Upper lobe of left lung (tissue), 4 donors: ENCODE measurements at regions not wholly inside any gene's neighbourhood (a gene's known extent, or its start where the extent isn't known, plus 50 kb on each side); places are given as distances from the start of the nearest gene placed in this dataset.

ENCODE experiments used
- EP300 ChIP-seq, 4 donors: sonication (generic); formaldehyde crosslinking; IDR thresholded peaks; one replicate each; pipeline ENCODE4 v1.5.1; 2017; ENCODE audit warnings: antibody characterized with exemption in 4 of 4, control low read depth in 2 of 4
- POLR2AphosphoS5 ChIP-seq, 2 donors: sonication (generic); formaldehyde crosslinking; IDR thresholded peaks; one replicate each; pipeline ENCODE4 v1.5.1; 2017; ENCODE audit warnings: antibody characterized with exemption in 2 of 2
- TF ChIP-seq, protein P1 (sequence below), 6 experiments: fragments of 450-650 bp in 4 of 6; fragments of 200-600 bp in 2 of 6; sonication (generic) in 2 of 6; IDR thresholded peaks; one replicate each; pipeline ENCODE4 v1.5.1; 2016 to 2019; ENCODE audit warnings: antibody characterized with exemption in 6 of 6

- TF ChIP-seq POLR2AphosphoS5 (IDR thresholded peaks at IDR 0.05), result no peak
- TF ChIP-seq, protein P1, sequence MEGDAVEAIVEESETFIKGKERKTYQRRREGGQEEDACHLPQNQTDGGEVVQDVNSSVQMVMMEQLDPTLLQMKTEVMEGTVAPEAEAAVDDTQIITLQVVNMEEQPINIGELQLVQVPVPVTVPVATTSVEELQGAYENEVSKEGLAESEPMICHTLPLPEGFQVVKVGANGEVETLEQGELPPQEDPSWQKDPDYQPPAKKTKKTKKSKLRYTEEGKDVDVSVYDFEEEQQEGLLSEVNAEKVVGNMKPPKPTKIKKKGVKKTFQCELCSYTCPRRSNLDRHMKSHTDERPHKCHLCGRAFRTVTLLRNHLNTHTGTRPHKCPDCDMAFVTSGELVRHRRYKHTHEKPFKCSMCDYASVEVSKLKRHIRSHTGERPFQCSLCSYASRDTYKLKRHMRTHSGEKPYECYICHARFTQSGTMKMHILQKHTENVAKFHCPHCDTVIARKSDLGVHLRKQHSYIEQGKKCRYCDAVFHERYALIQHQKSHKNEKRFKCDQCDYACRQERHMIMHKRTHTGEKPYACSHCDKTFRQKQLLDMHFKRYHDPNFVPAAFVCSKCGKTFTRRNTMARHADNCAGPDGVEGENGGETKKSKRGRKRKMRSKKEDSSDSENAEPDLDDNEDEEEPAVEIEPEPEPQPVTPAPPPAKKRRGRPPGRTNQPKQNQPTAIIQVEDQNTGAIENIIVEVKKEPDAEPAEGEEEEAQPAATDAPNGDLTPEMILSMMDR (IDR thresholded peaks at IDR 0.05), result no peak
- no peak for TF ChIP-seq EP300 (IDR thresholded peaks at IDR 0.05)
These were observed 207.0 kb downstream of the SIPA1L2 start for GRCh38 chr1:232422898-232423297.
